Lower lobe of right lung (tissue), 2 donors: ENCODE measurements at regions not wholly inside any gene's neighbourhood (a gene's known extent, or its start where the extent isn't known, plus 50 kb on each side); places are given as distances from the start of the nearest gene placed in this dataset.

Experiments
- ATAC-seq, 2 donors: fragments of 200-7000 bp; cut with Tn5 transposase; one replicate each; pipeline ENCODE4 v1.9.1; 2020 to 2022; ENCODE audit warnings: mild to moderate bottlenecking in 2 of 2, moderate library complexity in 2 of 2
- DNase-seq: peaks from one replicate; pipeline ENCODE4 v3.0.0-alpha.2; 2020
- H3K27ac ChIP-seq: fragments of 200-600 bp; one replicate; pipeline ENCODE4 v1.8.0; 2022
- H3K27me3 ChIP-seq: fragments of 200-600 bp; one replicate; pipeline ENCODE4 v1.8.0; 2022; ENCODE audit warnings: low read depth
- H3K36me3 ChIP-seq: fragments of 200-600 bp; one replicate; pipeline ENCODE4 v1.8.0; 2022; ENCODE audit warnings: mild to moderate bottlenecking
- H3K4me1 ChIP-seq: fragments of 200-600 bp; one replicate; pipeline ENCODE4 v1.8.0; 2022
- H3K4me3 ChIP-seq: fragments of 200-600 bp; one replicate; pipeline ENCODE4 v1.8.0; 2022; ENCODE audit warnings: mild to moderate bottlenecking
- H3K9me3 ChIP-seq: fragments of 200-600 bp; one replicate; pipeline ENCODE4 v1.8.0; 2022
- intact Hi-C: fragments of 100-400 bp; cut with DNase I; formaldehyde crosslinking; loops from one replicate; pipeline ENCODE4 v1.11.0; 2022
- TF ChIP-seq, protein P1 (sequence below): fragments of 200-600 bp; IDR thresholded peaks from one replicate; pipeline ENCODE4 v1.8.0; 2022; ENCODE audit warnings: antibody characterized with exemption, mild to moderate bottlenecking
- donor health status: DM: no; HTN: yes; CAD: no; lungs with severe emphysema.

DNA sequence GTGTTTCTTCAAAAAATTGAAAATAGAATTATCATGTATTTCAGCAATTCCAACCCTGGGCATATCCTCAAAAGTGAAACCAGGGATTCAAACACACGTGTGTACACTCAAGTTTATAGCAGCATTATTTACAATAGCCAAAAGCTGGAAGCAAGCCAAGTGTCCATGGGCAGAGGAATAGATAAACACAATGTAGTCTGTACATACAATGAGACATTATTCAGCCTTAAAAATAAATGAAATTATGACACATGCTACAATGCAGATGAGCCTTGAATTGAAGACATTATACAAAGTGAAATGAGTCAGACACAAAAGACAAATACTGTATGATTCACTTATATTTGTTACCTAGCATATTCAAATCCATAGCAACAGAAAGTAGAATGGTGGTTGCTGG, 853.4 kb downstream of the STIM2 start:
- TF ChIP-seq, protein P1, sequence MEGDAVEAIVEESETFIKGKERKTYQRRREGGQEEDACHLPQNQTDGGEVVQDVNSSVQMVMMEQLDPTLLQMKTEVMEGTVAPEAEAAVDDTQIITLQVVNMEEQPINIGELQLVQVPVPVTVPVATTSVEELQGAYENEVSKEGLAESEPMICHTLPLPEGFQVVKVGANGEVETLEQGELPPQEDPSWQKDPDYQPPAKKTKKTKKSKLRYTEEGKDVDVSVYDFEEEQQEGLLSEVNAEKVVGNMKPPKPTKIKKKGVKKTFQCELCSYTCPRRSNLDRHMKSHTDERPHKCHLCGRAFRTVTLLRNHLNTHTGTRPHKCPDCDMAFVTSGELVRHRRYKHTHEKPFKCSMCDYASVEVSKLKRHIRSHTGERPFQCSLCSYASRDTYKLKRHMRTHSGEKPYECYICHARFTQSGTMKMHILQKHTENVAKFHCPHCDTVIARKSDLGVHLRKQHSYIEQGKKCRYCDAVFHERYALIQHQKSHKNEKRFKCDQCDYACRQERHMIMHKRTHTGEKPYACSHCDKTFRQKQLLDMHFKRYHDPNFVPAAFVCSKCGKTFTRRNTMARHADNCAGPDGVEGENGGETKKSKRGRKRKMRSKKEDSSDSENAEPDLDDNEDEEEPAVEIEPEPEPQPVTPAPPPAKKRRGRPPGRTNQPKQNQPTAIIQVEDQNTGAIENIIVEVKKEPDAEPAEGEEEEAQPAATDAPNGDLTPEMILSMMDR: no peak
- Histone ChIP-seq H3K9me3 (no peaks in the 10 kb centered on the region), H3K36me3 (no peaks in the 10 kb centered on the region), H3K4me1 (no peaks in the 10 kb centered on the region), H3K4me3 (no peak overlapping the region), H3K27ac (no peak overlapping the region), H3K27me3 (no peaks in the 10 kb centered on the region)
- intact Hi-C loops: no loop called here
- no peak for DNase-seq
- no peak for ATAC-seq

DNA sequence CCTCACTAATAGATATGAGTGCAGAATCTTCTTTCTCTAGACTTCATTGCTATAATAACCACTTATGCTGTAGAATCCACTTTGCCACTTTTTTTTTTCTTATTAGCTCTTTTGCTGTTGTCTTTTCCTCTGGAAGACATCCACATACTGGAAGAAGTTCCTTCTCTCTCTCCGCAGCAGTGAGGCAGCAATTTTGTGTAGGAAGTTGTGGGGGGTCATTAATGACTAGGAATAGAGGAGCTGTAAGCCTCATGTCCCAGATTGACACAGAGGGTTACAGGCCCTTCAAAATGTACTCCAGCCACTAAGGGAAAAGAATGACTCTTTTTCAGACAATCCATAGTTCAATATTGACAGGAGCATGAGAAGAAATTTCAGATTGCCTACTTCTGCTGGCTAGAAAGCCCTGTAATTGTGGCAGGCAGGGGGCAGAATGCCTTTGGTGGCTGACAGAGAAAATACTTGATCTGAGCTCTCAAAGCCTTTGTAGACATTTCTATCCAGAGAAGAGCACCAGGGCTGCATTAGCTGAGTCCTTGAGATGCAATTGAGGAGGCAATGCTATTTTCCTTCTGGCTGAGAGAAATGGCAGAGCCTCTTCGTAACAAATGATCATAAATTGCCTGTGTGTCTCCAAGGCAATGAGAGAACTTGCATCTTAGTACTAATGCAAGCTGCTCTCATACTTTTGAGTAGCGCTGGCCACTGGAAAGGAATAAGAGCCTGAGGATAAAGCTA, 856.2 kb downstream of the STIM2 start:
- H3K36me3 ChIP-seq: no peaks in the 10 kb centered on the region
- intact Hi-C loops: no loop called here

DNA sequence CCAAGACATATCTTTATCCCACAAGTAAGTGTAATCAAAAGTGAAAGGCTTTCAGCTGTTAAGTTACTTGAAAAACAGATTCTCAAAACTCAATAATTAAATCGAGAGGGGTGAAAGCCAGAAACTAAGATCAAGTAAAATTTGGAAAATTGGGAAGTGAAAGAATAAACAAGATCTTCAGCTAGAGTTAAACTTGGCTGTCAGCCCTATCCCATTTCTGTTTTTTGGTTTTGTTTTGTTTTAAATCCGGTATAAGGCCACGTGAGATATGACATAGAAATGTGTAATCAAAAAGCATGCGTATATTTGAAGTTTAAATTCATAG, 856.8 kb downstream of the STIM2 start:
- intact Hi-C loops: no loop called here
- no peaks in the 10 kb centered on the region for H3K27me3 ChIP-seq
- no peak overlapping the region for H3K27ac ChIP-seq
- TF ChIP-seq, protein P1: no peak
- no peak overlapping the region for H3K4me3 ChIP-seq
- no peak for ATAC-seq
- H3K4me1 ChIP-seq: no peaks in the 10 kb centered on the region
- no peaks in the 10 kb centered on the region for H3K9me3 ChIP-seq
- DNase-seq: no peak
- no peaks in the 10 kb centered on the region for H3K36me3 ChIP-seq

More for the DNA sequence above, 856.2 kb downstream of the STIM2 start:
- DNase-seq (no peak), ATAC-seq (no peak)
- Histone ChIP-seq H3K27me3 (no peaks in the 10 kb centered on the region), H3K27ac (no peak overlapping the region), H3K4me3 (no peak overlapping the region), H3K4me1 (no peaks in the 10 kb centered on the region), H3K9me3 (no peaks in the 10 kb centered on the region)
- TF ChIP-seq, protein P1: no peak

DNA sequence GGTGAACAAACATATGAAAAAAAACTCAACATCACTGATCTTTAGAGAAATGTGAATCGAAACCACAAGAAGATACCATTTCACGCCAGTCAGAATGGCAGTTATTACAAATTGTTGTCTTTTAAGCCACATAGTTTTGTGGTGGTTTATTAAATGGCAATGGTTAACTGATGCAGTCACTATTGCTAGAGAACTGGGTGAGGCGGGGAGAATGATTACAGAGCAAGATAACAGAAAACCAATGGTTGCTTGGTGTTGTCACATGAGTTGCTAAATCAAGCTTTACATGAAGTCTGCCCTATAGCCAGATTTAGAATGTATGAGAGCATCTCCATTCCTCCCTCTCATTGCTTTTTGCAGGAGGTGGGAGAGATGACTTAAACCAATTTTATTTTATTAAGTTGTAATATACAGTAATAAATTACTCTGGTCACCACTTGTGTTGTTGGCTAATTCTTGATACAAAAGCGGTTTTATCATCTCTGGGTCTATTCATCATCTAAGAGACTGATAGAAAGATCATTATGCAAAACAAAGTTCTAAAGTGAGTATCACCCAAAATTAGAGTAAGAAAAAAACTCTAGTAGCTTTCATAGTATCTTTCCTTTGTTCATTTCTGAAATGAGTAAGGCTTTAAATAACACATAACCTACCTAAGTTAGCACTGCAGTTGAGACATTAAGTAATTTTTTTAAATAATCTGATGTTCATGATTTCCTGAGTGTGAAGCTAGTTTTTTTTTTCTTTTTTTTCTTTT, 859.5 kb downstream of the STIM2 start:
- TF ChIP-seq, protein P1: no peak
- H3K27me3 ChIP-seq: no peaks in the 10 kb centered on the region
- intact Hi-C loops: no loop called here
- H3K36me3 ChIP-seq: no peaks in the 10 kb centered on the region
- no peaks in the 10 kb centered on the region for H3K9me3 ChIP-seq
- DNase-seq (no peak), ATAC-seq (no peak)
- H3K27ac ChIP-seq: no peak overlapping the region
- no peaks in the 10 kb centered on the region for H3K4me1 ChIP-seq
- H3K4me3 ChIP-seq: no peak overlapping the region

DNA sequence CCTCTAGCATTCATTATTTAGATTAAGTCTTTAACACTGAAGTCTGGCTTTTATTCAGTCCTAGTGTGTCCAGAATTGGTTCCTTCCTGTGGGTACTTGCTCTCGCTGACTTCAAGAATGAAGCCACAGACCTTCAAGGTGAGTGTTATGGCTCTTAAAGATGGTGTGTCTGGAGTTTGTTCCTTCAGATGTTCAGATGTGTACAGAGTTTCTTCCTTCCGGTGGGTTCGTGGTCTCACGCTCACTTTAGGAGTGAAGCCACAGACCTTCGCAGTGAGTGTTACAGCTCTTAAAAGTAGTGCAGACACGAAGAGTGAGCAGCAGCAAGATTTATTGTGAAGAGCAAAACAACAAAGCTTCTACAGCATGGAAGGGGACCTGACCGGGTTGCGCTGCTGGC, 860.6 kb downstream of the STIM2 start:
- TF ChIP-seq, protein P1: no peak
- DNase-seq (no peak), ATAC-seq (no peak)
- Histone ChIP-seq H3K4me3 (no peak overlapping the region), H3K27me3 (no peaks in the 10 kb centered on the region), H3K27ac (no peak overlapping the region), H3K4me1 (no peaks in the 10 kb centered on the region), H3K36me3 (no peaks in the 10 kb centered on the region), H3K9me3 (no peaks in the 10 kb centered on the region)
- intact Hi-C loops: no loop called here
